K562 (cell line): ENCODE measurements at regions not wholly inside any gene's neighbourhood (a gene's known extent, or its start where the extent isn't known, plus 50 kb on each side); places are given as distances from the start of the nearest gene placed in this dataset.

Experiments
- ARNT ChIP-seq, 2 experiments: fragments of 450-650 bp; IDR thresholded peaks; 2 replicates each; pipeline ENCODE4 v1.6.1; 2016; ENCODE audit warnings: mild to moderate bottlenecking in 1 of 2
- POLR2AphosphoS5 ChIP-seq: IDR thresholded peaks from 2 replicates; pipeline ENCODE4 v1.6.1; 2011; ENCODE audit warnings: mild to moderate bottlenecking, low read depth, low read length, moderate library complexity; ENCODE audit not compliant: control insufficient read depth, insufficient read depth
- SIN3A ChIP-seq, 2 experiments: fragments of 150-350 bp in 1 of 2; IDR thresholded peaks; 2 replicates each; pipeline ENCODE4 v1.6.1; 2011 to 2016; ENCODE audit warnings: borderline replicate concordance in 2 of 2, low read depth in 2 of 2, low read length in 2 of 2, mild to moderate bottlenecking in 2 of 2, moderate library complexity in 2 of 2; ENCODE audit not compliant: control insufficient read depth in 1 of 2
- TAF1 ChIP-seq: IDR thresholded peaks from 2 replicates; pipeline ENCODE4 v1.6.1; 2011; ENCODE audit warnings: mild to moderate bottlenecking, low read length, moderate library complexity; ENCODE audit not compliant: insufficient read depth, control insufficient read depth, severe bottlenecking; ENCODE audit errors: extremely low read depth
- U2AF2 ChIP-seq: fragments of 200-400 bp; formaldehyde crosslinking; optimal IDR thresholded peaks from 2 replicates; pipeline ENCODE3; 2017; ENCODE audit warnings: low read depth, mild to moderate bottlenecking, low read length
- TF ChIP-seq, protein P1 (sequence below), 3 experiments: IDR thresholded peaks in 2 of 3; conservative IDR thresholded peaks in 1 of 3; 2 replicates each; pipeline ENCODE4 v1.5.1; 2011 to 2012; ENCODE audit warnings: low read length in 3 of 3, mild to moderate bottlenecking in 3 of 3, control low read depth in 2 of 3, improper control_type of control experiment in 1 of 3, inconsistent platforms in 1 of 3, low read depth in 1 of 3, mixed read lengths in 1 of 3, moderate library complexity in 1 of 3; ENCODE audit not compliant: insufficient read depth in 2 of 3

- TF ChIP-seq, protein P1, sequence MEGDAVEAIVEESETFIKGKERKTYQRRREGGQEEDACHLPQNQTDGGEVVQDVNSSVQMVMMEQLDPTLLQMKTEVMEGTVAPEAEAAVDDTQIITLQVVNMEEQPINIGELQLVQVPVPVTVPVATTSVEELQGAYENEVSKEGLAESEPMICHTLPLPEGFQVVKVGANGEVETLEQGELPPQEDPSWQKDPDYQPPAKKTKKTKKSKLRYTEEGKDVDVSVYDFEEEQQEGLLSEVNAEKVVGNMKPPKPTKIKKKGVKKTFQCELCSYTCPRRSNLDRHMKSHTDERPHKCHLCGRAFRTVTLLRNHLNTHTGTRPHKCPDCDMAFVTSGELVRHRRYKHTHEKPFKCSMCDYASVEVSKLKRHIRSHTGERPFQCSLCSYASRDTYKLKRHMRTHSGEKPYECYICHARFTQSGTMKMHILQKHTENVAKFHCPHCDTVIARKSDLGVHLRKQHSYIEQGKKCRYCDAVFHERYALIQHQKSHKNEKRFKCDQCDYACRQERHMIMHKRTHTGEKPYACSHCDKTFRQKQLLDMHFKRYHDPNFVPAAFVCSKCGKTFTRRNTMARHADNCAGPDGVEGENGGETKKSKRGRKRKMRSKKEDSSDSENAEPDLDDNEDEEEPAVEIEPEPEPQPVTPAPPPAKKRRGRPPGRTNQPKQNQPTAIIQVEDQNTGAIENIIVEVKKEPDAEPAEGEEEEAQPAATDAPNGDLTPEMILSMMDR (IDR thresholded peaks at IDR 0.05 in 2 of 3, conservative IDR thresholded peaks at IDR 0.05 in 1 of 3; ENCODE audit: insufficient read depth in 2 of 3, low read depth in 1 of 3, low read length in 3 of 3): no peak
- TF ChIP-seq ARNT (IDR thresholded peaks at IDR 0.05) (no peak), U2AF2 (no peak), TAF1 (no peak), POLR2AphosphoS5 (no peak), SIN3A (IDR thresholded peaks at IDR 0.05; ENCODE audit: borderline replicate concordance in 2 of 2, control insufficient read depth in 1 of 2, low read depth in 2 of 2, low read length in 2 of 2) (no peak)
Observed at GRCh38 chr11:38461751-38462150, 1863.7 kb upstream of the RAG2 start.
